DOHH2 (cell line): ENCODE measurements at regions not wholly inside any gene's neighbourhood (a gene's known extent, or its start where the extent isn't known, plus 50 kb on each side); places are given as distances from the start of the nearest gene placed in this dataset.
"Not testable (repeated sequence)": the region's sequence is repeated elsewhere in the genome, so short reads cannot be mapped to it uniquely, and the experiment has no call there.

ENCODE experiments used
- H3F3A ChIP-seq: fragments of 200-600 bp; sonication (generic), shearing (Covaris generic); 2 replicates; pipeline ENCODE4 v1.6.0; 2016; ENCODE audit warnings: antibody characterized with exemption, mild to moderate bottlenecking; ENCODE audit not compliant: control insufficient read depth, insufficient read depth
- H3K27ac ChIP-seq: fragments of 200-600 bp; sonication (generic); 2 replicates; pipeline ENCODE4 v1.5.1; 2014; ENCODE audit warnings: low read depth, mild to moderate bottlenecking, low read length, moderate library complexity
- H3K27me3 ChIP-seq: fragments of 200-600 bp; sonication (generic); 2 replicates; pipeline ENCODE4 v1.6.1; 2014; ENCODE audit warnings: mild to moderate bottlenecking, low read length, mixed read lengths; ENCODE audit not compliant: control insufficient read depth
- H3K36me3 ChIP-seq: fragments of 200-600 bp; sonication (generic); 2 replicates; pipeline ENCODE4 v1.6.1; 2014; ENCODE audit warnings: mild to moderate bottlenecking, low read length, moderate library complexity, mixed read lengths; ENCODE audit not compliant: control insufficient read depth
- H3K4me1 ChIP-seq: fragments of 200-600 bp; sonication (generic); 2 replicates; pipeline ENCODE4 v1.6.1; 2014; ENCODE audit warnings: mild to moderate bottlenecking, low read length, mixed read lengths; ENCODE audit not compliant: control insufficient read depth
- H3K4me2 ChIP-seq: fragments of 200-600 bp; sonication (generic); 2 replicates; pipeline ENCODE4 v1.6.0; 2014; ENCODE audit warnings: mild to moderate bottlenecking, low read length, moderate library complexity
- H3K4me3 ChIP-seq: fragments of 200-600 bp; sonication (generic); 2 replicates; pipeline ENCODE4 v1.5.1; 2014; ENCODE audit warnings: mild to moderate bottlenecking, low read length, mixed read lengths
- H3K79me2 ChIP-seq: fragments of 200-600 bp; sonication (generic); 2 replicates; pipeline ENCODE4 v1.6.1; 2014; ENCODE audit warnings: mild to moderate bottlenecking, low read length, mixed read lengths; ENCODE audit not compliant: control insufficient read depth
- H3K9me2 ChIP-seq: fragments of 200-600 bp; sonication (generic); replicated peaks from 2 replicates; pipeline ENCODE4 v1.6.1; 2014; ENCODE audit warnings: mild to moderate bottlenecking, low read length, mixed read lengths; ENCODE audit not compliant: control insufficient read depth
- H3K9me3 ChIP-seq: fragments of 200-600 bp; sonication (generic); 2 replicates; pipeline ENCODE4 v1.6.1; 2014; ENCODE audit warnings: antibody characterized with exemption, low read length, mixed read lengths; ENCODE audit not compliant: control insufficient read depth, insufficient read depth
- H4K20me1 ChIP-seq: fragments of 200-600 bp; sonication (generic); 2 replicates; pipeline ENCODE4 v1.6.0; 2014; ENCODE audit warnings: low read depth, mild to moderate bottlenecking, antibody characterized with exemption, low read length, moderate library complexity; ENCODE audit not compliant: control insufficient read depth, insufficient read depth
- CTCF ChIP-seq: fragments of 200-600 bp; sonication (generic); IDR thresholded peaks from one replicate; pipeline ENCODE4 v1.5.1; 2014; ENCODE audit warnings: antibody characterized with exemption, mild to moderate bottlenecking, low read depth, low read length; ENCODE audit not compliant: poor library complexity, severe bottlenecking
- EZH2phosphoT487 ChIP-seq: fragments of 200-600 bp; sonication (generic); IDR thresholded peaks from 2 replicates; pipeline ENCODE4 v1.6.1; 2017; ENCODE audit warnings: borderline replicate concordance, mild to moderate bottlenecking, antibody characterized with exemption, low read length, moderate library complexity, mixed read lengths

GRCh38 chr14:30464481-30464880 is 94.5 kb upstream of the G2E3 start:
- H4K20me1 ChIP-seq, result no peaks in the 10 kb centered on the region
- no peak overlapping the region for H3K27ac ChIP-seq
- TF ChIP-seq EZH2phosphoT487 (no peak), CTCF (no peak)

GRCh38 chr14:30468354-30468753 is 90.6 kb upstream of the G2E3 start:
- H3K9me2 ChIP-seq, result no peaks in the 10 kb centered on the region
- no peak for TF ChIP-seq EZH2phosphoT487
- H3K9me3 ChIP-seq, result no peaks in the 10 kb centered on the region
- H3K4me3 ChIP-seq, result no peak overlapping the region
- H3K4me1 ChIP-seq, result no peaks in the 10 kb centered on the region
- H3K36me3 ChIP-seq, result no peaks in the 10 kb centered on the region
- H3K27ac ChIP-seq, result no peak overlapping the region
- H3K4me2 ChIP-seq, result no peak overlapping the region
- no peaks in the 10 kb centered on the region for H3F3A ChIP-seq
- H4K20me1 ChIP-seq, result no peaks in the 10 kb centered on the region
- H3K79me2 ChIP-seq, result no peaks in the 10 kb centered on the region
- H3K27me3 ChIP-seq, result no peaks in the 10 kb centered on the region

More at GRCh38 chr14:30464481-30464880, 94.5 kb upstream of the G2E3 start:
- Histone ChIP-seq H3K79me2 (no peaks in the 10 kb centered on the region), H3K9me3 (no peaks in the 10 kb centered on the region), H3K4me1 (no peaks in the 10 kb centered on the region), H3K27me3 (no peaks in the 10 kb centered on the region), H3K36me3 (no peaks in the 10 kb centered on the region), H3K9me2 (no peaks in the 10 kb centered on the region), H3K4me3 (no peak overlapping the region), H3K4me2 (no peak overlapping the region), H3F3A (no peaks in the 10 kb centered on the region)

- no peak overlapping the region for H3K4me2 ChIP-seq
- no peaks in the 10 kb centered on the region for H3K9me2 ChIP-seq
- no peaks in the 10 kb centered on the region for H3K79me2 ChIP-seq
- no peak overlapping the region for H3K27ac ChIP-seq
- H3K9me3 ChIP-seq, result no peaks in the 10 kb centered on the region
- no peaks in the 10 kb centered on the region for H3K27me3 ChIP-seq
- TF ChIP-seq CTCF (no peak), EZH2phosphoT487 (no peak)
- H3K36me3 ChIP-seq, result no peaks in the 10 kb centered on the region
- H3K4me1 ChIP-seq, result no peaks in the 10 kb centered on the region
- H3K4me3 ChIP-seq, result no peak overlapping the region
- no peaks in the 10 kb centered on the region for H4K20me1 ChIP-seq
- no peaks in the 10 kb centered on the region for H3F3A ChIP-seq
Observed at GRCh38 chr14:30471980-30472379, 87.0 kb upstream of the G2E3 start.

- not testable (repeated sequence) for H3K4me2 ChIP-seq, H3K4me3 ChIP-seq, H3K27me3 ChIP-seq, H3K4me1 ChIP-seq, H3K27ac ChIP-seq, H3K9me3 ChIP-seq, H3K9me2 ChIP-seq, H3K36me3 ChIP-seq, H3F3A ChIP-seq, H3K79me2 ChIP-seq, H4K20me1 ChIP-seq
Observed at GRCh38 chr14:30473846-30474696, 84.9 kb upstream of the G2E3 start.
